AG08395 (cell line): ENCODE measurements at regions not wholly inside any gene's neighbourhood (a gene's known extent, or its start where the extent isn't known, plus 50 kb on each side); places are given as distances from the start of the nearest gene placed in this dataset.

Experiments
- DNase-seq: peaks from one replicate; pipeline ENCODE4 v3.0.0; 2012; ENCODE audit warnings: mixed read lengths, low spot score

DNA sequence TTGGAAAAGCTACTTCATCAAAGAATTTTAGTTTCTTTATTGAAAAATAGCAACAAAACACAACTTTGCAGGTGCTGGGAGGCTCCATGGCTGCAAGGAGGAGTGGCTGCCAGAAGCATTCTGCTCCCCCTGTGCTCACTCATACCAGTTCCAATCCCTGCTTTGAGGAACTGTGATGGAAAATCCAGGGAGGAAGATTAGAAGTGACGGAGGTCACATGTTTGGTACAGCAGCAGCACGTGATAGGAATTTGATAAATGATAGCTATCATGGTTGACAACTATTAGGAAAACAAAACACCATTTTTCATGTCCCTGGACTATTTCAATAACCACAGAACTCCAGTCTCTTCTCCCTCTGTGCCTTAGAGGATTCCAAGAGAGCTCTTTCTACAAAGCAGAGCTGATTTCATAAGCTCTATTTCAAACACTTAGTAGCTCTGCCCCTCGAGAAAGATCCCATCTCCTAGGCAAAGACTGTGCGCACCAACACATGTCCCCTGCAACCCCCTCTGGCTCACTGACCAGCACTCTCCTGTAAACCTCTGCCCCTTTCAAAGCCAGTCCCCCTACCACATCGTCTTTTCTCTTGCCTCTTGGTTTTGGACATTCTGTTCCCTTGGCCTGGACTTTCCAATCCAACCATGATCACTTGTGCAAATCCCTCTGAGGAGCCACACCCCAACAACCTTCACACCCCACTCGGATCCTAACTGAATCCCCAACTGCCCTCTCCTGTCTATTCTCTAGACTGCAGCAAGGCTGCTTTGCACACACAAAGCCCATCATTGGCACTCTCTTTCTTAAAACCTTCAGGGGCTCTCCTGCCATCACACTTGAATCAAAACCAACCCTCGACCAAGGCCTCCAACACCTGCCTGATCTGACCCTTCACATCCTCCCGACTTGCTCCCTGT is 352.4 kb upstream of the PKDCC start:
- no peak for DNase-seq

DNA sequence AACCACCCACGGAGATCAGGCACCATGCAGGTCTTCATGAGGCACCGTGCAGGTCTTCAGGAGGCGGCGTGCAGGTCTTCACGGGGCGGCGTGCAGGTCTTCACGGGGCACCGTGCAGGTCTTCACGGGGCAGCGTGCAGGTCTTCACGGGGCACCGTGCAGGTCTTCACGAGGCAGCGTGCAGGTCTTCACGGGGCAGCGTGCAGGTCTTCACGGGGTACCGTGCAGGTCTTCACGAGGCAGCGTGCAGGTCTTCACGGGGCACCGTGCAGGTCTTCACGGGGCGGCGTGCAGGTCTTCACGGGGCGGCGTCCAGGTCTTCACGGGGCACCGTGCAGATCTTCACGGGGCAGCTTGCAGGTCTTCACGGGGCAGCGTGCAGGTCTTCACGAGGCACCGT is 350.4 kb upstream of the PKDCC start:
- no peak for DNase-seq

DNA sequence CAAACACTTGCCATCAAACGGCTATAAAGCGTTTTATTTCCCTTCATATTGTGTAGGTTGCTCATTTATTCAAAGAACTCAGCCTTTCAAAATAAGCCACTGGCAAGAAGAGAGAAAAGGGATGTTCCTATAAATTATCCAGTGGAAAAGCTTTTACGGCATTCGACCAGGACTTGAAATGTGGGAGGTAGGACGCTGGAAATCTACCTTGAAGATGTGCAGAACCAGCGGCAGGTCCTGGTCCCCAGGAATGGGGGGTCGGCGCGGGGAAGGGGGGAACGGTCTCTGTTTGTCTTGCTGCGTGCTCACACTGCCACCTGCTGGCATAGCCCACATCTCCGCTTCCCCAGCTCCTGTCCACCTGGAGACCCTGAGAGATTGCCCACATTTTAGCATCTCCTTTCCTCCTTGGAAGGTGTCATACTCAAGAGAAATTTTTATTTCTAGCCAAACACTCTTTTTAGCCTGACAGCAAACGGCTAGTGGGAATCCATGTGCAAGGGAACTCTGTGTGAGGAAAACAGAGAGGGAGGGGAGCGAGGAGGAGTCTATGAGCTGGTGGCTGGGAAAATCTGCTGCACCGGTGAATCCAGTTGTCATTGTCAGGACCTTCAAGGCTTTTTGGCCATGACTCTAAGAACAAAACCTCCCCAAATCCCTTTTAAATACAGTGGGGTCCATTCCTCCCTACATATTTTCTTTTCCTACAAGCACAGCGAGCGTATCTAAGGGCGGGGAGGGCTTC is 349.0 kb upstream of the PKDCC start:
- no peak for DNase-seq

DNA sequence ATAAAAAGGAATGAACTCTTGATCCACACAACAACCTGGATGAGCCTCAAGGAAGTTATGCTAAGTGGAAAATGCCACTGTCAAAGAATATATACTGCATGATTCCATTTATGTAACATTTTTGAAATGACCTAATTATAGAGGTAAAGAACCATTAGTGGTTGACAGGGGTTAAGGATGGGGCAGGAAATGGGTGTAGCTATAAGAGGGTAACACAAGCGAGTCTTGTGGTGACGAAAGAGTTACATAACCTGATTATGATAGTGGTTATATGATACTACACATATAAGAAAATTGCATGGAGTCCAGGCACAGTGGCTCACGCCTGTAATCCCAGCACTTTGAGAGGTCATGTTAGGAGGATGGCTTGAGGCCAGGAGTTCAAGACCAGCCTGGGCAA is 346.6 kb upstream of the PKDCC start:
- DNase-seq, result no peak

DNA sequence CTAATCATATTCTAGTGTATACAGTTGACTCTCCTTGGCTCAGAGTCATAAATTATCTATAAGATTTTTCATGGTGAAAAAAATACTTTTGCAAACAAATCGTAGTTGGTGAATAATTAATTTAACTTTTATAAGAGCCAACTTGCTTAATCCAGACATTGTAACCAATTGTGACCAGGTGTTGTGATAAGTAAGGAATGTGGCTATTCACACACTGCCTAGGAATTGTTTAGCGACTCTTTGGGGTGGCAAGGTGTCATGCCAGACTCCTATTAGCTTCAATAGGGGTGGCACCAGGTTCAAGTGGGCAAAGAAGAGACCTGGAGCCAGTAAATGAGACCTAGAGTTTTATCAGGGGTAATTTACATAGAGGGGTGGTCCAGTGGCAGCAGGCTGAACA is 344.7 kb upstream of the PKDCC start:
- no peak for DNase-seq

DNA sequence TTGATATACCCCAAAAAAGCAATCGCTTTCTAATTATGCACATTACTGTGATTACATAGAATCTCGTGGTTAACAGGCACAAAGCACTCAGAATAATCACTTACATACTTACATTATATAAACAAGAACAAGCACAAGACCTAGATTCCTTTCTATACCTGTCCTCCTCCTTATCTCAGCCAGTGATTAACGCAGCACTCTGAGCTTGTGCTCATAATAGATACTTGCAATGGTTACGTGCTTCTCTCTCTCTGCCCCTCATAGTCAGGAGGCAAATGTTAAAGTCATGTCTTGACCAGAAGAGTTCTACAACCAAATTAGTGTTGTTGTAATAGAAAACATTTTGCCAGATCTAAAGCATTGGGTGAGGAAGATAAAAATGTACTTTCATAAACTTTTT is 342.2 kb upstream of the PKDCC start:
- no peak for DNase-seq

DNA sequence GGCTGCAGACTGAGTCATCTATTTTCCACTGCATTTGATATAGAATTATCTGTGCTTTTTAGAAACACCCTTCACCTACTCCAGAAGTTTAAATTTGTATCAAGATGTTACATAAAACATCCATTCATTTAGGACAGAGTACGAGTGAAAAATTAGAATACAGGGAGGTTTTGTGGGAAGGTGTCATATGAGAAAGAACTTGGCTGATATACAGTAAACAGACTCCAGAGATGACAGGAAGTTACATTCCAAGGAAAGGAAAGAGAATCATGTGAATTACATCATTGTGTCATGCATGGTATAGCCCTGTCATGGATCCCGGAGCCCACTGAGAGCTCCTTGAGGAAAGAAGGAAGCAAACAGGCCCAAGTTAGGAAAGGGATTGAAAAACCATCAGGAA is 341.5 kb upstream of the PKDCC start:
- no peak for DNase-seq

DNA sequence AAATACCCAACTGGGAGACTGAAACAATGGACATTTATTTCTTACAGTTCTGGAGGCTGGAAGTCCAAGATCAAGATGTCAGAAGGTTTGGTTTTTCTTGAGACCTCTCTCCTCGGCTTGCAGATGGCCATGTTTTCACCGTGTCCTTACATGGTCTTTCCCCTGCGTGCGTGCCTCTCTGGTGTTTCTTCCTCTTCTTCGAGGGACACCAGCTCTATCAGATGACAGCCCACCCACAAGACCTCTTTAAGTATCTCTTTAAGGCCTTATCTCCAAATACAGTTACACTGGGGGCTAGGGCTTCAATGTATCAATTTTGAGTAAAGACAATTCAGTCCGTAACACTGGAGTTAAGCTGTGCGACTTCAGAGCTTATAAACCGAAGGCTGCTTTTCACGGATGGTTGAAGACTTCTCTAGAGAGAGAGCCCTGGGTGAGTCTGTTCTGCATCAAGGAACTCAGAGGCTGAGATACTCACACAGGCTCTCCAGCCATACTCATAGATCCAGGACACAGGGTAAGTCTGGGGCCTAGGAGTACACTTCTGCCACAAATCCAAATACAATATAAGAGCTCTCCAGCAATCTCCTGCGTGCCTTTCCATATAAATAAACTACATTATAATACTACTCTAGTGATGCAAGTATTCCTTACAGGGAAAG is 339.9 kb upstream of the PKDCC start:
- no peak for DNase-seq

DNA sequence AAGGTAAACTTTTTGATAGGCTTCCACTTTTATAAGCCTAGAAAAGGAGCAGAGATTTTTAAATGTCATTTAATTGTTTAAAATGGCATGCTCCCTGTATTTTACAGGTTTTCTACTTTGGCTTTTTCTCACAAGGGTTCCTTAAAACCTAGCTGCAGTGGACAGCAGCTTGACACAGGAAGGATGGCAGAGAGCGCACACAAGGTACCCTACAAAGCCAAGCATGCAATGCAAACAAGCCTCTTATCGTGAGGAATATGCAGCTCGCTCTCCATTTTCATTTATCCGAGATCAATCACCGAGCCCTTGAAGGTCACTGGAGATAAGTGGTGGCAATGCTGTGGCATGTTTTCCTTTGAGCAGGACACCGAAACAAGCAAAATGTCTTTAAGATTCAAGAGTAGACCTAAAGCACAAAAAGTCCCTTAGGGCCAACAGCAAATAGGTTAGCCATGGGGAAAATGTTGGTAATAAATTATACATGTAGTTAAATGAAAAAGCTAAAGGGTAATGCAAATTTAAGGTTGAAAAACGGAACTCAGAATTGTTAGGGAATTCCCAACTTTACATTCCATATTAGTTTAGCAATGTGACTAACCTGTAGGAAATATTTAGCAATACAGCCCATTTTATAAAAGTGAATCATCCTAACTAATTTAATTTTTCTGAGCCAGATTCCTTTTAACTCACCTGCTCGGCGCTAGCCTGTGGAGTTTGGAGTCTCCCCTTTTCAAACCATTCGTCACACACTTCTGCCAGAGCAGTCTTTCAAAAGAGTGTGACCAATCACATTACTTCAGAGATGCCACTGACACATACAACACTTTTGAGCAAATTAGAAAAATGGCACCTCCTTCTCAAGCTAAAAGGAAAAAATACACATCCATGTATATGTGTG is 337.9 kb upstream of the PKDCC start:
- DNase-seq, result no peak

DNA sequence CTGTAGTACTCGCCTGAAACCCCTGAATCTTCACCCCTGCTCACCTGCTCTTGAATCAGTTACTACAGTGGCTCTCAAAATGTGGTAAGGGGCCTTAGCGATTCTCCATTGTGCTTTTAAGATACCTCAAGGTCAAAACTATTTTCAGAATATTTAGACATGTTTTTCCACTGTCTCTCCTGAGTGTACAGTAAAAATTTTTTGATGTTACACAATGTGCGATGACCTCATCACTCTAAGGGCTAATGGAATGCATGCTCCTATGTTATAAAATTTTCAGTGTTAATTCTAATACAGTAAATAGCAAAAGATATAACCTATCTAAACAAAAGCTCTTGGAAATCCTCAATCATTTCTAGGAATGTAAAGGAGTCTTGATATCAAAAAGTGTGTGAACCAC is 336.9 kb upstream of the PKDCC start:
- DNase-seq, result no peak

DNA sequence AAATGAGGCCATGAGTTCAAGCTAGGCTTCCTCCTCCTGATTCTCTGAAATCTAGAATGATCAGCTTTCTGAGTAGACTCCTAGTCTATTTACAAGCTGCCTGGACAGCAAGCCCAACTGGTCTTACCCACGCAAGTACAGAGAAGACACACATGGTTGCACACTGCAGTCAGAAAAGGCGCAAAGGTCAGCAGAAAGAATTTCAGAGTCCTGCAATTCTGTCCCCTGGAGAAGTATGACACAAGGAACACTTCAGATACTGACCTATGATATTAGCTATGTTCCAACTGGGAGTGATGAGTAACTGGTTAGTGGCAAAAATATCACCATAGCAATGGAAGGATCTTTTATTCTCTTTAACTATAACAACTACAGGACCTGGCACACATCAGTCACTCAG is 336.1 kb upstream of the PKDCC start:
- DNase-seq, result no peak

DNA sequence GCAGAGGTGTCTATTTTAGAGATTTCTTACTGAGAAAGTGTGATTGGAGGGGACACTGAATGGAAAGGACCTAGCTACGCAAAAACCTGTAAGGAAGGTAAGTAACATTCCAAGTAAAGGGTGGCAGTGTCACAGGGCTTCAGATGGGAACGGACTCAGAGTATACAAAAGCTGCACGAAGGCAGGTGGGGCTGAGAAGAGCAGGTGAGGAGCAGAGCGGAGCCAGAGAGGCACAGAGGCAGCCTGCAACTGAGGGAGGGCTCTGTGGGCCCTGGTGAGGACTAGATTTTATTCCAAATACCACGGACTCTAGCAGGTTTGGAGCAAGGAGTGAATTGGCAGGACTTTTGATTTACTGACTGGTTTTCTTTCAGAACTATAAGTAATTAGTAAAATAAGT is 331.3 kb upstream of the PKDCC start:
- DNase-seq, result no peak

DNA sequence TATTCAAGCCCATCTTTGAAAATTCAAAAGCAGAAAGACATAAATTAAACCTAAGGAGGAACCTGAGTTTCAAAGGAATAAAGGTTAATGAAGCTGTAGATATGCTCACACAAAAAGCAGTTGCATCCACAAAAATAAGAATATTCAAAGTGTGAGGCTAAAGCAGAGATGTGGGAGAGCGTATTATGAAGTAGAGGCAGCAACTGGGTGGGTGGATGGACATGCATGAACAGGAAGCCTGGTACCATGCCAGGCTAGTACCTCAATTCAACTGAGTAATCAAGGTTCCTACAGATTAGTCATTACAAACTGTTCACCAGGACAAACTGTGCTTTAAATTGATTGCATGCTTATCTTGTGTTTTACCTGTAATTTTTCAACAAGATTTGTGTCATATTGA is 330.0 kb upstream of the PKDCC start:
- no peak for DNase-seq

DNA sequence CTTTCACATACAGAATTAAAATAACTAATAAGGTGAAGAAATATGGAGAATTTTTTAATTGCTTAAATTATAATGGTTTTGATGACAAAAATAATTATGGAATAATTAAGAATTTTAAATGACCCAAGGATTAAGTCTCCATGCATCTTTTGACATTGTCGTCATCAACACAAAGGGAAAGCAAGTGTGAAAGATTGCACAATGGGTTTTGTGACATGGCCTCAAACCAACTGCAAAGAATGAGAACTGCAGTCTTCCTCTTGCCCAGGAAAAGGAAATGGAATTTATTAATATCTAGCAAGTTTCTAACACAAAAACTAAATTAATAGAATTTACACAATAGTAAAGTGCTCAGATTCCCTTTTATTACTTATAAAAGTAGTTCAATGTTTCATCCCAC is 329.1 kb upstream of the PKDCC start:
- DNase-seq, result no peak

DNA sequence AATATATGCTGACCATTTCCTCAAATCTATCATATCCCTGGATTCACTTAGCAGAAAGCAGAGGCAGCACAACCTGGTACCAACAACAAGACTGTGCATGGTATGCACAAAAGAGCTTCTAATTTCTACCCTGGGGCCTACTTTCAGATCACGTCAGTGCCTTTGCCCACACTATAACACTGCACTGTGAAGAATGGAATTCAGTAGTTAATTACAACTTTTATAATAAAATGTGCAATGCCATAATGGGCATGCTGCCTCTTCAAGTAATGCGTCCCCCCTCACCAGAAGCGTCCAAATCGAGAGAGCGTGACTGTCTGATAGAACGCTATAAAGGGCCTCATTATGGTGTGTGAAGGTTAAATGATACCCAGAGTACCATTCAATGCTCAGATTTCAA is 328.1 kb upstream of the PKDCC start:
- no peak for DNase-seq

DNA sequence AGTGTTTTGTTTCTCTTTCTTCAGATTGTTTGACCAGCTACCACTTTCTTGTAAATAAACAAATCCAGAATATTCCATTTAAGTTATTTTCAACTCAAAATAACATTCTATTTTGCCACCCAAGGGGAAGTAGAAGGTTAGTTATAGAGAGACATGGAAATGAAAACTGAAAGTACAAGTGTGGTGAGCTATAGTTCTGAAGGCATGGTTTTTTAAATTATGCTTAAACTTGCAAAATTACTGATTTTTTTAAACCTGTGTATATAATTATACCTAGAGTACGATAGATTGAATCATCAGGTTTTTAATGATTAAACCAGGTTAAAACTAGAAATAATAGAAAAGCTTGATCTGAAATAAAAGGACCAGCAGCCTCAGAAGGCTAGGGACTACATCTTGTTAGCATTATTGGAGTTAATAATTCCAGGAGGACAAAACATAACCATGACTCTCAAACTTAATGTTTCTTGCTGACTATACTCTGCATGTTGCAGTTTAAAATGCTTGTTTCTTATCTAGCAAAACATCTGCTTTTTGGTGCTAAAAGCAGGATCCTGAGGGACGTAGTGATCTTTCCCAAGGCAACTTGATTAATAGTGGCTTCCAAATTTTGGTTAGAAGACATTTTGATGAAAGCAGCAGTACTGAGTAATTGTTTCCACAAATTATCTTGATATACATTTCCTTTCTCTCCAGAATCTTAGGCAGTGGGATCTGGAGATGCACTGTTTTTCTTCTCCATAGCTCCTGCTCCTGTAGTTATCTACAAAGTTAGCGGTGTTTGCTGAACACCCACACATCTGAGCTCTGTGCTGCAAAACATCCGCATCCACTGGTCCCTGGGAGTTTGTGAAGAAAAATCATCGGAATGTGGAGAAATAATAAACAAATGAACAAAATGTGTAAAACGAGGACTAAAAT is 327.2 kb upstream of the PKDCC start:
- no peak for DNase-seq

DNA sequence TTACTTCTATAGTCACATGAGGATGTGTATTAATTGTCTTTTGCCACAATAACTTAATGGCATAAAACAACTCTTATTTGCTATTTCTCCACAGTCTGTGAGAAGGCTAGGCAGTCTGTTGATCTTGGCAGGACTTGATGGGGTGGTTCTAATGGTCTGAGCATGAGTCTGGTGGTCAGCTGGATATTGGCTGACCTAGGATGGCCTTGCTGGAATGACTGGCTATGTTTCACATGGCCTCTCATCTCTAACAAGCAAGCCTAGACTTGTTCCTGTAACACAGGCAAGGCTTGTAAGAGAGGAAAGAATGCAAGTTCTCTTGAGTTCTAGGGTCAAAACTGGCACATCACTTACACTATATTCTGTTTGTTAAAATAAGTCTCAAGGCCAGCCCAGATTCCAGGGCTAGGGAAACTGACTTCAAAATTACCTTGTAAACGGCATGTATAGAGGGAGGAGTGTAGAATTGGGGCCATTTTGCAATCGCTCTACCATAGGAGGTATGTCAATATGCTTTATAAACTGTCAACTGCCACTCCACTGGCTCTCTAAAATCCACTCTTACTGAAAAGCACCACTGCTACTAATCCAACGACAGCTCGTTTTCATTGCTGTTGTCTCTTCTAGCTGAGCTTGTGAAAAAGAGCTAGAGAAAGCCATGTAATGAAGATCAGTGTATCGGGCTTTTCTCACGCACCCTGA is 325.0 kb upstream of the PKDCC start:
- DNase-seq, result no peak

DNA sequence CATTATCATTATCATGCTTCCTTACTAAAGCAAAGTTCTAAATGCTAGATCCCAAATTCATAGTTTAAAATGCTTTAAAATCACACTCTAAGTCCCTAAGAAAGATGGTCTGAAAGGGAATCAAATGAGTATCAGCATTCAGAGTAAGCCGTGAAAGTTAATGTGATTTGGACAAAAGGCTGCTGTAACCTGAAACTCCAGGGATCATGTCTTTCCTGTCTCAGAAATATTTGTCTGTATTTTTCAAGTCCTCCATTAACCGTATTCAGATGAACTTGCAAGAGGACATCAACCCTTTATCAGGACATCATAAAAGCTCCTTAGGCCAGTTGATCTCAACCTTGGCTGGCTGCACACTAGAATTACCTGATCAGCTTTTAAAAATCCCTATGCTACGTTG is 324.3 kb upstream of the PKDCC start:
- no peak for DNase-seq

DNA sequence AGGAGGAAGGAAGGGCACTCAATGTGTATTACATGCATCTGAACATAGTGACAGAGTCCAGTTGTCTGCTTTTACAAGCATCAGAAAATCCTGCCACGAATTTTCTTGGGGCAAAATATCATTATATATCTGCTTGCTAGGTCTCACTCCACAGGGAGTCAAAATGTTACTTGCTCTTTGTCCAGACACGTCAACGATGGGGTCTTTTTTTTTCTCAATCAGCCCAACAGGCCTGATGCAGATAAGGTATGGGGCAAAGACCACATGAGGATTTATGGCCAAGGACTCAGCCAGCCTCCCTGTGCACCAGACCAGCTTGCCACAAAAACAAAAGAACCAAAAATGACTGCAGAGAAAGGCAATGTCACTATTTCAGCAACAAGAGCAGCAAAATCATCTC is 323.4 kb upstream of the PKDCC start:
- no peak for DNase-seq

DNA sequence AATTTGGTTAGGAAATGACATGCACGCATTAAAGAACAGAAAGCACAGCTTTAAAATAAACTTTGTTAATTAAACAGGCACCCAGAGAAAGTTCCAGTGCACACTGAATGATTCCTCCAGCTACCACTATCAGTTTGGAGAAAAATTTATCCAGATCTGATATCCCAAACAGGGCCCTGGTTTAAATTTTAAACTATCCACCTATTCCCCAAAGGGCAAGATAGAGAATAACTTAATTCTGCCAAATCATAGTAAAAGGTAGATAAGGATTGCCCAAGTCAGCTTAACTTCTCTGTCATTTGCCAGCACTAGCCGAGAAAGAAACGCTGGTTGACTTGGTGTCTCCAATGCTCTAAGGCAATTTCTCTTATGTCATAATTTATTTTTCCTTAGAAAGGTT is 321.9 kb upstream of the PKDCC start:
- no peak for DNase-seq
